ENCODE measurements at regions not wholly inside any gene's neighbourhood (a gene's known extent, or its start where the extent isn't known, plus 50 kb on each side); places are given as distances from the start of the nearest gene placed in this dataset.
"Not testable (repeated sequence)": the region's sequence is repeated elsewhere in the genome, so short reads cannot be mapped to it uniquely, and the experiment has no call there.

DNA sequence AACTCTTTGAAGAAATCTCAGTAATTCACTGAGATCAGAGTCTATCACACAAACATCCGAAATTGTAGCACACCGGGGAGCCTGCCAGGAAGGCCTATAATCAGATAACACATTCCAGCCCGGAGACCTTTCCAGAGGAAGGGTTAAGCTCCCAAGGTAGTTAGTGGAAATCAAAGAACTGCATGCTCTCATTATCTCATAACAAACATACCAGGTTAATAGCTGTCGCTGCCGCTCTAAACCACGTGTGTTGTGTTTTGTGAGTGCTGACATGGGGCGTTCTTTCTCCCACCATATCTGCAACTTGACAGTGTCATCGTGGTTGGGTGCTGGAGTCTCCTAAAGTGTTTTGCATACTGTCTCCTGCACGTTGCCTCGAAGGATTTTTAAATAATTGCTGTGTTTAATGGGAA lies 120.7 kb upstream of the CARD11 start:
- no peak for DNase-seq

DNA sequence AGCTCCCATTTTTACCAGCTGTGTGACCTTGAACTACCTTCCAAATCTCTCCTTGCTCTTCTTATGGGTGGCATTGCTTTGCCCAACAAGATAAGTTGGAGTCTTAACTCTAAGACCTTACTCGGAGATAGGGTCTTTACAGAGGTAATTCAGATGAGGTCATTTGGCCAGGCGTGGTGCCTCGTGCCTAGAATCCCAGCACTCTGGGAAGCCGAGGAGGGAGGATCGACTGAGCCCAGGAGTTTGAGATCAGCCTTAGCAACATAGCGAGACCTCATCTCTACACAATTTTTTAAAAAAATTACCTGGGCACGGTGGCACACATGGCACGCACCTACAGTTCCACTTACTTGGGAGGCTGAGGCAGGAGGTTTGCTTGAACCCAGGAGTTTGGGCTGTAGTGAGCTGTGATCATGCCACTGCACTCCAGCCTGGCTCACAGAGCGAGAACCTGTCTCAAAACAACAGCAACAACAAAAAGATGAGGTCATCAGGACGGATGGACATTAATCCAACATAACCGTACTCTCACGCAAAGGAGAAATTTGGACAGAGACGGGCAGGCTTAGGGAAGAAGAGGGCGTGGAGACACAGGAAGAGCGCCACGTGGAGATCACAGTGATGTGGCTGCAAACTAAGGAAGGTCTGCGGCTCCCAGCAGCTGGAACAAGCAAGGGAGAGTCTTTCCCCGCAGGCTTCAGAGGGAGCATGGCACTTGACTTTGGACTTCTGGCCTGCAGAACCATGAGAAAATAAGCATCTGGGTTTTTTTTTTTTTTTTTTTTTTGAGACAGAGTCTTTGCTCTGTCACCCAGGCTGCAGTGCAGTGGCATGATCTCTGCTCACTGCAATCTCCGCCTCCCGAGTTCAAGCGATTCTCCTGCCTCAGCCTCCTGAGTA lies 122.3 kb upstream of the CARD11 start:
- no peak for DNase-seq

DNA sequence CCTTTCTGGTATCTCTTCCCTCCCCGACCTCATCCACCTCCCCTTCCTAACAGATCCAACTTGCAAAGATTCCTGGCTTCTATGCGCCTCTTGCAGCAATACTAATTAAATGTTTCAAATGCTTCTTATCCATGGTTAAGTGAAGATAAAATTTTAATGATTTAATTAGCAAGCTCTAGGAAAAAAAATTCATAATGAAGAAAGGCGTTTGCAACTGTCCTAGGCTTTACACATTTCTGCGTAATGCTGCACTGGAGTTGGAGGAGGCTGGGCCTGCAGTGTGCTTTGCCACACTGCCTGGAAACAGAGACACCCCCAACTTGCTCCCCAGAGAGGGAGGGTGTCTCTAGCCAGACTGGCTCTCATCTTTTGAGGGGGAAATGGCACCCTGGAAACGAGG lies 123.9 kb upstream of the CARD11 start:
- DNase-seq = no peak

DNA sequence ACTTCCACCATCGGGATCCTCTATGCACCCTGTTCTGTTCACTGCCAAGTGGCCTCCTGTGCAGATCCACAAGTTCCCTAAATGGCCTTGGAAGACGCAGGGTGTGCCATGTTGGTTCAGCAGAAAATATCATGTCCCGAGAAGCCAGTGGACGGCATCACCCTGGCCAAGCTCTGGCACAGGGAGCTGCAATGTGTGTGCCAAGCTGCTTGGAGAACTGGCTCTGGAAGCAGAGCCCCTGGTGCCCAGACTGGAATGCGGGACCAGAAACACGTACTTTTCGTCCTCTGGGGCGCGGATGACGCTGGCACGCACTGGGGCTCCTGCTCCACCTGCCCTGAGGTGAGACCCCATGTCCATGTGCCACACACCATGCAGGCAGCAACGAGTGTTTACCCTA lies 124.7 kb upstream of the CARD11 start:
- DNase-seq = no peak

GRCh38 chr7:3168869-3169268 lies 125.2 kb upstream of the CARD11 start:
- no peak for DNase-seq

GRCh38 chr7:3172768-3173280 lies 128.2 kb upstream of the SDK1 start:
- no peak for DNase-seq

GRCh38 chr7:3174515-3175284 lies 126.4 kb upstream of the SDK1 start:
- DNase-seq = no peak

GRCh38 chr7:3175285-3175902 lies 125.7 kb upstream of the SDK1 start:
- no peak for DNase-seq

GRCh38 chr7:3176112-3177000 lies 124.7 kb upstream of the SDK1 start:
- no peak for DNase-seq

DNA sequence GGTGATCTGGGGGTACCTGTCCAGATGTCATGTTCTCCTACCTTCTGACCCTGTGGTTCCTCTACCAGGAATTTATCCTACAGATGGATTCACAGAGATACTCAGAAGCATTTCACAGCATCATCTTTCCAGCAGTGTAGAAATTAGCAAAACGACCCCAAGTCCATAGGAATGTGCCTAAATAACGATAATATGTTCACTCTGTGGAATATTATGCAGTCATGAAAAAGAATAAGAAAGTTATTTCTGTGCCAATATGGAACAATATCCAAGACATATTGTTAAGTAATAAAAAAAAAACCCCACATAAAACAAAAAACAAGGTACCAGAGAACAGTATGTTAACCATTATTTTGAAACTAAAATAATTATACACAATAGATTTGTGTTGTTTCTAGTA lies 123.8 kb upstream of the SDK1 start:
- DNase-seq = no peak

DNA sequence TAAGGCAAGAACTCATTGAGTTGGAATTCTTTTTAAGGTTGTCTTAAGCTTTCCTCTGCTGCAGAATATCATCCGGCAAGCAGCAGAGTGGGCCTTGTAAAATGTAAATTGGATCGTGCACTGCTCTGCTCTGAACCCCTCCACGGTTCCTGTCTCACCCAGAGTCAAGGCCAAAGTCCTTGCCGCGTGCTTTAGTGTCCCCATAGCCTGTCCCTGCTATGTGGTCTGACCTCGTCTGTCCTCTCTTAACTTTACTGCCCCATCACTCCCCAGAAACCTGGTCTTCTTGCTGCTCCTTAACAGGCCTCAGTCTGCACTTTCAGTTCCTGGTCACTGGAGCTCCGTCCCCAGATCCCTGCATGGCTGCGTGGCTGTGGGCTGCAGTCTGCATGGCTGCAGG lies 121.6 kb upstream of the SDK1 start:
- DNase-seq = no peak

DNA sequence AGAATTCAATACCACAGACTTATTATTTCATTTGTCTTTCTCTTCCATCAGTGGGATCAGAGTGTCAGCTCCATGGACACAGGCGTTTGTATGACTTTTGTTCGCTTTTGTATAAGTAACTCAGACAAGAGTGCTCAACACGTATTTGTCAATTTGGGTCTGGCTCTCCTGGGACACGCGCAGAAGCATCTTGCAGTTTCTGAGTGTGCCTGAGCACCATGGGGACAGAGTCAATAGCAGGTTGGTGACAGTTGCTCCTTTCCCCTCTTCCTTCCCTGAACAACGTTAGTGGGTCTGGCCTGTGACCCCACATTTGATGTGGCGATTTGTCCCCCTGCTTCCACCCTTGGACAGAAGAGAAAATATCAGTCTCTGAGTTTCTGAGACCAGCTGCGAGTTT lies 120.4 kb upstream of the SDK1 start:
- DNase-seq = no peak

- DNase-seq = not testable (repeated sequence)
Measured at GRCh38 chr7:3182055-3182454, 119.0 kb upstream of the SDK1 start.

DNA sequence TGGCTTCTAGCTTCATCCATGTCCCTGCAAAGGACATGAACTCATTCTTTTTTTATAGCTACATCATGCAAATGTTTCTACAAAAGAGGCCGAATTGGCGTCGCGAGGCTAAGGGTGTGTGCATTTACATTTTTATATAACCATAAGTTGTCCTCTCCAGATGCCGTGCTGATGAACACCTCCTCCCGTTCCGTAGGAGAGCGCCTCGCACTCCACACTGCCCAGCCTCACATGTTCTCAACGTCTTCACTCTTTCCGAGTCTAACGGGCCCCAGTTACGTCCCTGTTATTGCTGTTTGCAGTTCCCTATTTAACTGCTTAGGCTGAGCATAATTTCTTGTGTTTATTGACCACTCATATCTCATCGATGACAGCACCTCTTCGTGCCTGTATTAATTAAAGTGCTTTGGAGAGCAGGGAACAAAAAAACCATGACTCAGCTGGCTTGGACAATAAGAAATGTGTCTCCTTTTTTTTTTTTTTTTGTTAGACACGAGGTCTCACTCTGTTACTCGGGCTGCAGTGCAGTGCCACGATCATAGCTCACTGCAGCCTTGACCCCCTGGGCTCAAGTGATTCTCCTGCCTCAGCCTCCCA lies 113.5 kb upstream of the SDK1 start:
- no peak for DNase-seq

DNA sequence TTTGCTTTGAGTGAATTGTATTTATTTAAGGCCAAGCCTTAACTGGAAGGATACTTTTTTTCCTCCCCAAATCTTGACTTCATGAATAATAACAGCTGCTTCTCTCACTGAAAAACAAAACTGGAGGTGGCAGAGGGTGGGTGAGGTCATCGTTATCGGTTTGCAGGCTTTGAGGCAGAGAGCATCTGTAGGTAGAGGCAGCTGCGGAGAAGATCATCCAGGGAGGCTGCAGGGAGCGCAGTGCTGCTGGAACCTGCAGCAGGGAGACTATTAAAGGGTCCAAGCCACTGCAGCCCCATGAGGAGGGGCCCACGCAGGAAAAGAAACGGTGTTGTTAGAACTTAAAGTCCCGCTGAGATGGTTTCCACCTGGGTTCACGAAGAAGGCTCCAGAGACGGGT lies 112.1 kb upstream of the SDK1 start:
- no peak for DNase-seq

DNA sequence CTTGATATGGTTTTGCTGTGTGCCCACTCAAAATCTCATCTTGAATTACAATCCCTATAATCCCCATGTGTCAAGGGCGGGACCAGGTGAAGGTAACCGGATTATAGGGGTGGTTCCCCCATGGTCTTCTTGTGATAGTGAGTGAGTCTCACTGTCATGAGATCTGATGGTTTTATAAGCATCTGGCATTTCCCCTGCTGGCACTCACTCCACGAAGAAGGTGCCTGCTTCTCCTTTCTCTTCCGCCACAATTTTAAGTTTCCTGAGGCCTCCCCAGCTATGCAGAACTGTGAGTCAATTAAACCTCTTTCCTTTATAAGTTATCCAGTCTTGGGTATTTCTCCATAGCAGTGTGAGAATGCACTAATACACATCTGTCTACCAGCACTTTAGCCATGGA lies 109.5 kb upstream of the SDK1 start:
- no peak for DNase-seq

DNA sequence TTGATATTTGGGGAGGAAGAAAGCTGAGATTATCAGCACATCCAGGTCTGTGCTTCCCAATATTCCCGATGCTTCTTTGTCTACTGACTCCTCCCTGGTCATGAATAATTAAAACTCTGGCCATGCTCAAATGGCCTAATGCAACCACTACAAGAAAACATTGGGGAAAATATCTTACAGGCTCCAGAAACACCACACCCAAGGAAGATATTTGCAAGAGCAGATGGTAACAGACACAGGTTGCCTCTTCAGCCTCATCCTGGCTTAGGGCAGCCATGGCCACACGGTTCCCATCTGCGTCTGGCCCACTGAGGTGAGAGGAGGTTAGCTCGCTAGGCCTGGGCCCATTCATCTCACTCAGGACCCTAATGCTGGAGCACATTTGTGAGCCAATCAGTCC lies 108.4 kb upstream of the SDK1 start:
- DNase-seq = no peak

DNA sequence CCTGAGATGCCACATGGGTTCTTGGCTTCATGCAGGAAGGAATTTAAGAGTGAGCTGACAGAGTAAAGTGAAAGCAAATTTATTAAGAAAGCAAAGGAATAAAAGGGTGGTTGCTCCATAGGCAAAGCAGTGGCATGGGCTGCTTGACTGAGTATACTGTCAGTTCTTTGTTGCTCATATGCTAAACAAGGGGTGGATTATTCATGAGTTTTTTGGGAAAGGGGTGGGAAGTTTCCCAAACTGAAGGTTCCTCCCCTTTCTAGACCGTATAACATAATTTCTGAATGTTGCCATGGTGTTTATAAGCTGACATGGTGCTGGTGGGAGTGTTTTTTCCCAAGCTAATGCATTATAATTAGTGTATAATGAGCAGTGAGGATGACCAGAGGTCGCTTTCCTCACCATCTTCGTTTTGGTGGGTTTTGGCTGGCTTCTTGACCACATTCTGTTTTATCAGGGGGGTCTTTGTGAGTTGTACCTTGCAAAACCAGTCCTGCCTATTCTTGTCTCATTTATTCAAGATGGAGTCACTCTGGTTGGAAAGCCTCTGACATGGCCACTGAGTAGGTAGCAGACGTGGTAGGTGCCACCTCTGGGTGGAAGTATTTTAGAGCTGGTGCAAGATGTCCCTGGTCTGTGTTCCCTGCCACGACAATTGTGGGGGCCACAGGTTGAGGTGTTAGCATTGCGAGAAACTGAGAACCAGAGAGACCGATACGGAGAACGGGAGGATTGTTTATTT lies 107.5 kb upstream of the SDK1 start:
- no peak for DNase-seq

DNA sequence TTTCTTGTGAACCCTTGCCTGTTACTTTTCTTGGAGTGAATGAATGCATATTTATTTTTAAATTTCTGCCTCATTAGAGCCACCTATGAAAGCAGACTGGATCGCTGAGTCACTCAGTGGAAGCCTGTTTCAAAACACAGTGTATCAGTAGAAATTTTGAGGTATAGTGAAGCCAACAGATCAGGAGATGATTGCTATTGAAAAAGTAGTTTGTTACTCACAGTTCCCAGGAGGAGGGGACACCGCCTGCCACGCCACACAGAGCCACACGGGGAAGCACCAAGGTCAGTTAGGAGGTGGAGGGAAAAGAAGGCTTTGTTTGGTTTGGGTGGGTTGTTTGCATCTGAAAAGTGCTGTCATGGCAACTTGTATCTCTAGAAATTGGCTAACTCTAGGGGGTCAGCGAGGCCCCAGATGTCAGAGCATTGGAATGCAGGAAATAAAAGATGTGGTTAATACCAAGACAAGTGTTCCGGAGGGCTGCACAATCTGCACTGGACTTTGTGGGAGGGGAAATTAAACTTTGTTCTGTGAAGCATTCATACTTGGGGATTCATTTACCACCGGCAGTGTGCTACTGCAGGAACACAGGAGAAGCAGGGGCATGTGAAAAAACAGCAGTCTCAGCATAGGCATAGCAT lies 106.4 kb upstream of the SDK1 start:
- DNase-seq = no peak

DNA sequence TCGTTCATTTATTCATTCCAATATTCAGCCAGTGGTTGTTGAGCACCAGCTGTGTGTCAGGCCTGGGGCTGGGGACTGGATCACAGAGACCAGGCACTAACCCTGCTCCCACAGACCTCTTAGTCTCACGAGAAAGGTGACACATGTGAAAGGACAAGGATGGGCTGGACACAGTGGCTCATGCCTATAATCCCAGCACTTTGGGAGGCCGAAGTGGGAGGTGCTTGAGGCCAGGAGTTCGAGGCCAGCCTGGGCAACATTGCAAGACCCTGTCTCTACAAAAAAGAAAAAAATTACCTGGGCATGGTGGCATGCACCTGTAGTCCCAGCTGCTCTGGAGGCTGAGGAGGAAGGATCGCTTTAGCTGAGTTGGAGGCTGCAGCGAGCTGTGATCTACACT lies 105.9 kb upstream of the SDK1 start:
- no peak for DNase-seq
